AG20443 (cell line): ENCODE measurements at regions not wholly inside any gene's neighbourhood (a gene's known extent, or its start where the extent isn't known, plus 50 kb on each side); places are given as distances from the start of the nearest gene placed in this dataset.

Experiments
- DNase-seq: peaks from one replicate; pipeline ENCODE4 v3.0.0; 2012; ENCODE audit warnings: low spot score, mixed read lengths

DNA sequence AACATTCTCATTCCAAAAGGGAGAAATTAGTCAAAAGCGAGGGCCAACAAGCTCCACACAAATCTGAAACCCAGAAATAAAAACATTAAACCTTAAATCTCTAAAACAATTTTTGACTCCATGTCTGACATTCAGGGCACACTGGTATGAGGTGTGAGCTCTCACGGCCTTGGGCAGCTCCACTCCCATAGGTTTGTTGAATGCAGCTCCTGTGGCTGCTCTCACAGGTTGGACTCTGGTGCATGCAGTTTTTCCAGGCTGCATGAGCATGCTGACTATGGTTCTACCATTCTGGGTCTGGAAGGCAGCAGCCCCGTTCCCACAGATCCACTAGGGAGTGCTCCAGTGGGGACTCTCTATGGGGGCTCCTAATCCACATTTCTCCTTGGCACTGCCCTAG, 887.1 kb upstream of the GHITM start:
- no peak for DNase-seq

DNA sequence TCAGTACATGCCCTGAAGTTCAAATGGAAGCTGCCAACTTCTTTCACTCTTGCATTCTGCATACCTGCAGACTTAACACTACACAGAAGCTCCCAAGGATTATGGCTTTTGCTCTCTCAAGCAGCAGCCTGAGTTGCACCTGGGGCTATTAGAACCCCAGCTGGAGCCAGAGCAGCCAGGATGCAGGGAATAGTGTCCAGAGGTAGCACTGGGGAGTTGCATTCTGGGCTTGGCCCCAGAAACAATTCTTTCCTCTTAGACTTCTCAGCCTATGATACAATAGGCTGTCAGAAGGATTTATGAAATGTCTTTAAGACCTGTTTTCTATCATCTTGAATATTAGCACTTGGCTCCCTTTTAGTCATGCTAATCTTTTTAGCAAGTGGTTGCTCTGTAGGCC, 886.7 kb upstream of the GHITM start:
- DNase-seq = no peak

DNA sequence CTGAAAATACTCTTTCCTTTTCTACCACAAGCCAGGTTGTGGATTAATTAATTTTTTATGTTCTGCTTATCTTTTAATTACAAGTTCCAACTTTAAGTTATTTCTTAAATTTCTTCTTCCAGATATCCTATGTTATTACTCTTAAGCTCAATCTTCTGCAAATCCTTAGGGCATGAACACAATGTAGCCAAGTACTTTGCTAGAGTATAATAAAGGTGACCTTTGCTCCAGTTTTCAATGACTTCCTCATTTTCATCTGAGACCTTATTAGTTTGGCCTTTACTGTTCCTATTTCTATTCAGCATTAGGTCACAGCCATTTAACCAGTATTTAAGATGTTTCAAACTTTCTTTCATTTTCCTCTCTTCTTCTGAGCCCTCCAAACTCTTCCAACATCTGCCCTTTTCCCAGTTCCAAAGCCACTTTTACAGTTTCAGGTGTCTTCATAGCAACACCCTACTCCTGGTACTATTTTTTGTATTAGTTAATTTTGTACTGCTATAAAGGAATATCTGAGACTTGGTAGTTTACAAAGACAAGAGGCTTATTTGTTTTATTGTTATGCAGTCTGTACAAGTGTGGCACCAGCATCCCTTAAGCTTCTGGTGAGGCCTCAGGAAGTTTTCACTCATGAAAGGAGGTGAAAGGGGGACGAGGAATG, 886.2 kb upstream of the GHITM start:
- DNase-seq = no peak

DNA sequence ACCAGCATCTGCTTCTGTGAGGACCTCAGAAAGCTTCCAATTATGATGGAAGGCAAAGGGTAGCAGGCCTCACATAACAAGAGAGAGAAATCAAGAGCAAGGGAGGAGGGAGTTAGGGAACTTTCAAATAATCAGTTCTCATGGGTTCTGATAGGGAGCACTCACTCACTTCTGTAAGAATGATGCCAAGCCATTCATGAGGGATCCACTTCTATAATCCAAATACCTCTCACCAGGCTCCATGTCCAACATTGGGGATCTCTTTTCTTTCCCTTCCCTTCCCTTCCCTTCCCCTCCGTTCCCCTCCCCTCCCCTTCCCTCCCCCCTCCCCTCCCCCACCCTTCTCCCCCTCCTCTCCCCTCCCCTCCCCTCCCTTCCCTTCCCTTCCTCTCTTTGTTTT, 884.6 kb upstream of the GHITM start:
- no peak for DNase-seq

DNA sequence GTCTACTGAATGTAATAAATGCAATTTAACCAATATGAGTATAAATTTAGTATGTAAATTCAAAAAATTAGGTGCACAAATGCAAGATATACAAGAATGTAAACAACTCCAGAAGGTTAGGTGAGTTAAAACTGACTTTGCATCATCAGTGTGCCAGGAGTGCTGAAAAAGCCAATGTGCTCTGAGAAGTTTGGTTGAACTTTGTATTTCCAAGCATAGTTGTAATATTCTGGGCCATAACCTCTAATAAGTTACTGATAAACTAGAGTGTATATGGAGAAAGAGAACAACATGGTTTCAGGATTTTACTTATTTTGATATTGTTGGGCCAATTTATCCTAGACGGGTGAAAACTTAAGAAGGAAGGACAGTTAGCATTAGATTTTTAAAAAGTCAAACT, 876.9 kb upstream of the GHITM start:
- no peak for DNase-seq

DNA sequence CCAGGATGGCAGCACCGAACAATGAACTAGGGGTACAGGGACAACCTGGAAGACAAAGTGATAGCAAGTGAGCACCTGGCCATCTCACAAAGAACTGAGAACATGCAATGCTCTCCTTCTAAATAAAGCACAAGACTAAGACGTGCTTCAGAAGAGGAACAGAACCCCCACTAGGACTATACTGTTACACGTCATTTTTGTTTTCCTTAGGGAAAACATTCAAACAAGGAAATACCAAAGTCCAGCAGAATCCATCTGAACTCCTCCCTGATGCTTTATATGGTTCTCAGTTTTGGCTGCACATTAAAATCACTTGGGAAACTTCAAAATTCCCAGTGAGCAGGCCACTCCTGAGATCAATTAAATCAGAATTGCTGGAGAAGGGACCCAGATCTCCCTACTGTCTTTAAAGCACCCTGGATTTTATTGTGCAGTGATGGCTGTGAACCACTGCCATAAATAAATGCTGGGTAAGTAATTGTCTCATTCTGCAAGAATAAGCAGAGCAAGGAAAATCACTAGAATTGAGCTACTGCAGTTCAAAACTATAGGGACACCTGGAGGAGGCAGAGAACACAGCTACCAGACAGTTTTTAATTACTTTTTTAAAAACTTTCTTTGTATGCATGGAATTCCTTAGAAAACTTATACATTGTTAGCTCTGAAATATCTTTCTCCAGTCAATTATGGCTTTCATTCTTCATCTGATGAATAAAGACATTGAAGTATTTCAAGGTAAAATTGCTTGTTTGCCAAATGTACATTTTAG, 866.5 kb upstream of the GHITM start:
- no peak for DNase-seq

DNA sequence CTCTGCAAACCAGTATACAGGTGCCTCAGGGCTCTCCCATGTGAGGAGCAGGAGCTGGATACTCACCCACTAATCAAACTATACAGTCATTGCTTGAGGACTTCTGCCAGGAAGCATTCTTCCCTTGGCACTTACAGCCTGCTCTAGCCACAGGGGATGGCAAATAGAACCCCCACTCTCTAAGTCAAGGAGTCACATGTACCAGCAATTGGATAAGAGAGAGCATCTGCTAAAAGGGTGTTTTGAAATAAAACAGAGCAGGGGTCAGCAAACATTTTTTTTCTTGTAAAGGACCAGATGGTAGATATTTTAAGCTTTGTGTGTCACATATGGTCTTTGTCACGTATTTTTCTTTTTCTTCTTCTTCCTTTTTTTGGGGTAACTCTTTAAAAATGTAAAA, 865.2 kb upstream of the GHITM start:
- DNase-seq = no peak

DNA sequence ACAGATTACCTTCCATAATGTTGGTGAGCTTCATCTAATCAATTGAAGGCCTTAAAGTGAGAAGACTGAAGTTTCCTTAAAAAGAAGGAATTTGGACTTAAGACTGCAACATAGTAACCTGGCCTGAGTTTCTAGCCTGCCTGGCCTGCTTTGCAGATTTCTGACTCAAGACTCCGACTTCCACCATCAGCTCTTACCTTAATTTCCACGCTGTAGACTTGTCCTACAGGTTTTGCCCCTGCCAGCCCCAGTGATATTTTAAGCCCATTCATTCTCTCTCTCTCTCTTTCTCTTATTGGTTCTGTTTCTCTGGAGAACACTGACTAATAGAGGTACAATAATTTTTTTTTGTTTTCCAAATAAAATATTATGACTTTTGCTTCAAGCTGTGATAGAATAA, 862.3 kb upstream of the GHITM start:
- DNase-seq = no peak

DNA sequence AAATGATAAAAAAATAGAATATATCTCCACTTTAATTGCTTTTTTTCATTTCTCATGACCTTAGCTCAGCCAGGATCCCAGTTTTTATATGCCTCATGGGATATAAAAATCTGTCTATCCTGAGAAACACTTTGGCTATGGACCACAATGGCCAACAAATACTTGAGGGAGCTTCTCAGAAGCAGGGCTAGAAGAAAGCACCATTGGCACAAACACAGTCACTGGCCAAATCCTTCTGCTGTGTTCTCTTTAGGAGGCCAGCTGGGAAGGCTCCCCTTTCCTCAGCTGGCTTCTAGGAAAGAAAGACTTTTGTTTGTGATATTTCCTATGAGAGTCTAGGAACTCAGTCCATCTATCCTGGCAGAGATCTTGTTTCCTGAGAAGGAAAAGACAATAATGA, 856.2 kb upstream of the GHITM start:
- DNase-seq = no peak

DNA sequence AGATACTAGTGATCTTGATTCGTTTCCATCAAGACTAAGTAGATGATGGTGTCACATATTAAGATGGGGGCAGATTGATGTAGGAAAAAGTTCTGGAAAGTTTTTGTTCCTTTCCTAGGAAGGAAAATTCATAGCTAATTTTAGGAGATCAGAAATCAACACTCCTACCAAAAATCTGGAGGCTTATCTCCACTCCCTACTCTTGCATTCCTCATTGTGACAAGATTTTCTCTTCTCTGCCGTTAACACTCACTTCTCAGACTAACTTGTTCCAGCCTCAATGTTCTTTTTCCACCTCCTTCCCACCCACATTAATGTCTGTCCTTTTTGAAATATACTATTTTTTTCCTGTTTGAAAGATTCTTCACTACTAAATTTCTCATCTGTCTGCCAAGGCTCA, 851.9 kb upstream of the GHITM start:
- DNase-seq = no peak

DNA sequence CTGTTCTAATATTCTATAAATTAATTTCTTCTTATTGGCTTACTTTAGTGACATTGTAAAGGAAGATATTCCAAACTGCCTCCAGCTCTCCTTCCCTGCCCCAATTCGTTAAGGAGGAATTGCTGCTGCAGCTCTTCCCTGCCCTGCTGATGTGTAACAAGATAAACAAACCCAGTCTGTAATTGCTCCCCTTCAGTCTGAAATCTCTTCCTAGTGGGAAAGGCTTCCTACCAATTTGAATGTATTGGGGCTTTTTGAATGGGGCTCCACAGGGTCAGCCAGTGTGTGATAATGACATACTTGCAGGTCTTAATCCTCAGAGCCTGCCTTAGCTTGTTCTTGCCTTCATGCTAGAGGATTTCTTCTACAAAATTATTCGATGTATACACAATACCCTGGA, 849.9 kb upstream of the GHITM start:
- no peak for DNase-seq

DNA sequence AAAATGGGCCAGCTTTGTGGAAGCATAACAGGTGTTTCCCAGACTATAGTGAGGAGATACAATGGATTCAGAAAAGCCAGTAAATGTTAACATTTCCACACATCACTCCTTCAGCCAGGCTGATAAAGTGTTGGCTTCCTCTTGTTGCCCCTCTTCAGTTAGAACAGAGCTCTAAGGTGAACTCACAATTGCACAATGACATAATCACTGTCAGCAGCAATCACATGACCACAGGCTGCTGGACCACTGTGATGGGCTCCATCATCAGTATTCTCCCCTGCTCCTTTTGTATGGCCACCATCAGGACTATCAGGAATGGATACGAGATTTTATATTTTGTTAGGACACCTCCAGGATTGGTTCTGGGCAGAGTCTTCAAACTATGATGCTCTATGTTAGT, 849.4 kb upstream of the GHITM start:
- DNase-seq = no peak

DNA sequence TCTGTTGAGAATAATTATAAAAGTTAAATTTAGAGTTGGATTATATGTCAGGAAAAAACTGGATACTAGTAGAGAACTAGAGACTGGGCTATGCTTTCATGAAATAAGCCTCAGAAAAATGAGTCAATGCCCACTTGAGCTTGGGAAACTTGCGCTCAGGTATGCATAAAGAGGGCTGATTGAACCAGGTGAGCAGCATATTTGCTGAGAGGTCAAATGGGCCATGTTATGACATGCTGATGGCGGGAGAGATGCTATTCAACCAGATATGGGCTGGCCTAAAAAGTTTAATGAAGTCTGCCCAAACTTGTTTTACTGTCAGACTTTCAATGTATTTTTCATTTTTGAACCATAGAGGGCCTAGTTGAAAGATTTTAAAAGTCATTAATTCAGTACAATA, 837.6 kb upstream of the GHITM start:
- DNase-seq = no peak

DNA sequence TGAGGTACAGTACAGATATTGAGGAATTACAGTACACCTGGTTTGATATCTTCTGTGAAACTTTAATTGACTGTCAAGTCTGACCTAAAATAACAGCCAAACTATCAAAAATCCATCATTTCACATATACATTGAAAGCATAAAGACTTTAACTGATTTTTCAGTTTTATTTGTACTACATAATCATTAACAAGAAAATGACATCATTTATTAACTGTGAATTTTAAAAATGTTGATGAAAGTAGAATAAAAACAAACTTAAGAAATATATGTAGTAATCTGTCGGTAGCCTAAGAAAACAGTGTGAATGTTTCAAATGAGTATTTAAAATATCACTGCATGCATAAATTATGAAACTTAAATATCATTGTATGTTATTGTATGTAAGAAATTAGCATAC, 836.7 kb upstream of the GHITM start:
- no peak for DNase-seq

DNA sequence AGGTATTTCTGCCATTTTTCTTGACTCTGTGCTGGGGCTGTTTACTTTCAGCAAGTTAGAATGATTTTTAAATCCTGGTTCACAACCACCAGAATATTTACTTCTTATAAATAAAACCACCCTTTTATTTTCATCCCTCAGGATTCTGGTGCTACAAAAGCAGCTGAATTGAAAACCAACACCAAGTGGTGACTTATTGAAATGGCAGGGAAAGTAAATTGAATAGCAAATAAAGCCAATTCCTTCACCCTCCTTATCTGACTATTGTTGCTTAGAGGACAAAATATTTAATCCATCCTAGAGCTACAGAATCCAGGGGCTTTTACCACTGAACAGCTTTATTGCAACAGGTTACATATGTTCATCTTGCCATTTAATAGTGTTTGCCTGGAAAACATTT, 828.6 kb upstream of the GHITM start:
- DNase-seq = no peak

DNA sequence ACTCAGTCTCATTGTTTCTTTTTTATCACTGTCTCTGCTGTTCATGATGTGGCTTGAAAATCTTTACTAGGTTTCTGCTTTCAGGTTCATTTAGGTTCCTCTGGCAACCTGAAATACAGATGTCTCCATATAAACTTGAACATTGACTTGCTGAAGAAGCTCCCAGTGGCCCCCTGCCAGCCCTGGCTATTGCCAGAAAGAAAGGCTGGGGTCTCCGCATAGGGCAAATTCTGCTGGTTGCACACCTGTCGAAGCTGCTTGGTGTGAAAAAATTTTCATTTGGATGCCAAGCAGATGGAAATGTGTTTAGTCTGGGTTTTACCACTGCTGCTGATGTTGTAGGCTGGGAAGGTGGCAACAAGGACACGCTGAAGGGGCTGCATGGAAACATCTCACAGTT, 826.7 kb upstream of the GHITM start:
- DNase-seq = no peak

DNA sequence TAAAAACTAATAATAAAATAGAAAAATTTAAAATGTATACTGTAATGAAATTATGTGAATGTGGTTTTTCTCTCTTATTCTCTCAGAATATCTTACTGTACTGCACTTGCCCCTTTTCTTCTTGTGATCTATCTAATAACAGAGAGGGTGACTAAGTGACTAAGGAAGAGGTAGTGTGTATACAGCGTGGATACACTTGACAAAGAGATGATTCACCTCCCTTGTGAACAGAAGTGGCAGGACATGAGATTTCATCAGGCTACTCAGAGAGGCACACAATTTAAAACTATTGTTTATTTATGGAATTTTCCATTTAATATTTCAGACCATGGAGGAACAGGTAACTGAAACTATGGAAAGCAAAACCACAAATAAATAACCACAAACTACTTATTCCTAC, 806.6 kb upstream of the GHITM start:
- no peak for DNase-seq

DNA sequence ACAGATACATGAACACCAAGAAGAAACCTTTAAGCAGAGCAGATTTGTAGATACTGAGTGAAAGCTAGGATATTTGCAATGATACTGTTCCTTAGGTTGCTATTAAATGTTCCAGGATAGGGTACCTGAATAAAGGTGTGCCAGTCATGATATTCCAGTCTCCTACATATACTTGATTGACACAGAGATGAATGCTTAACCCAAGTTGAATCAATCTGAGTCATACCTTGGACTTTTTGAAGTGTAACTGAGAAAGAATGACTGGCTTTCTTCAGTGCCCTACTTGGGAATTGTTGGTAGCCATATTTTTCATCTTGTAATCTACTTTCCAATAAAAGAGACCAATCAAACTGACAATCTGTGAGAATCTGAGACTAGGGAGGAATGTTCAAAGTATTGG, 805.7 kb upstream of the GHITM start:
- DNase-seq = no peak

DNA sequence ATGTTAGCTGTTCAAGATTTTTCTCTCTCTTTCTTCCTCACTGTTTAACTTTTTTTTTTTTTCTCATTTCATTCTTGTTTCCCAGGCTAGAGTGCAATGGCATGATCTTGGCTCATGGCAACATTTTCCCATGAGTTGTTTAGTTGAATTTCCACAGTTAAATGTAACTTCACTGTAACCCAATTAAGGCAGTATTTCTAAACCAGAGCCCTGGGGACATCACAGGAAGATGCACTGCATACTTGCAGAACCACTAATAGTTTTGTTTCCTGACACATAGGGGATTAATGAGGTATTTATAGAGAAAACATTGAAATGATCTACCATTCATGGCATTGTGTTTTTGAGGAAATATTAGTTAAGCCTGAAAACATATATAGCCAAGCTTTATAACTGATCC, 795.6 kb upstream of the GHITM start:
- DNase-seq = no peak

DNA sequence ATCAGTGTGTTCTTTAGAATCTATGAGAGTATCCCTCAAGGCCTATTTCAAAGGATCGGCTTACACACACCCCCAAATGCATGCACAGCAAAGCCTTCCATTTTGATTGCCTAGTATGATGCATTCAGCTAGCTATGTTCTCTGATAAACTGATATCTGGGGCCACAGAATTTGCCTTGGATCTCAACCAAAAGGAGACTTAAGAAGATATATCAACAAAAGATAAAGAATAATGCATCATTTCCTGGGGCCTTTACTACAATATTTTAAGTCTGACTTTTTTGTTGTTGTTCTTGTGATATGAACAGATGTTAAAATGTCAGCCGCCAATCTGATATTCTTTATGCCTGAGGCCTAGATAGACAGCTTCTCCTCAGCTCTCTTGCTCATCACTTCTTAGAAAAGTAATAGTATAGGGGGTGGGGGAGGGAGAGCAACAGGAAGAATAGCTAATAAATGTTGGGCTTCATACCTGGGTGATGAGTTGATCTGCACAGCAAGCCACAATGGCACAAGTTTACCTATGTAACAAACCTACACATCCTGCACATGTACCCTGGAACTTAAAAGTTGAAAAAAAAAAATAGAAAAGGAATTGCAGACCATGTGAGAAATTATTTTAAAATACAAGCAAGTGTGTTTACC, 792.9 kb upstream of the GHITM start:
- DNase-seq = no peak

DNA sequence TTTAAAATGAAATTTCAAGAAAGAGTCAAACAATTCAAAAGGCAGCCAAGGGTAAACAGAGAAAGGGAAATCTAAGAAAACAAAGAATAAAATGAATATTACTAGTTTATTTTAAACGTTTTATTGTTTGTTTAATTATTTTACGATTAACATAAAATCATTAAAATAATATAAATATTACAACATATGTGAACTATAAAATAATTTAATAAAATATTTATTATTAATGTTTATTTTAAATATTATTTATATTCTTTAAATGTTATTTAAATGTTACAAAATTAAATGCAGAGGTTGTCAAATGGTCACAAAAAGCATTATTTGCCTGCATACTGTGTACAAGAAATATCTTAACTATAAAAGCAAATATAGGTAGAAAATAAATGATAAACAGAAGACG, 786.7 kb upstream of the GHITM start:
- no peak for DNase-seq

DNA sequence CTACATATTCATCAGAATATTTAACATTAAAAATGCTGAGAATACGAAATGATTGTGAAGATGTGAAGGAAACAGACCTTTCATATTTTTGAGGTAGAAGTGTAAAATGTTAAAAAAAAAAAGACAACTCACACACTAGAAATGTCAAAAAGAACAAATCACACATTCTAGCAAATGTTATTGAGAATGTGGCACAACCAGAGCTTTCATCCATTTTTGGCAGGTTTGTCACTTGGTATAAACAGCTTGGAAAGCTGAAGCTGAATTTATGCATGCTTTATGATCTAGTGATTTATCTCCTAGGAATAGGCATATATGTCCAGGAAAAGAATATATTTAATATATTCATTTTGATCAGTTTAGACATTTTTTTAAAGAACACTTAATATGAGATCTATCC, 784.9 kb upstream of the GHITM start:
- DNase-seq = no peak

DNA sequence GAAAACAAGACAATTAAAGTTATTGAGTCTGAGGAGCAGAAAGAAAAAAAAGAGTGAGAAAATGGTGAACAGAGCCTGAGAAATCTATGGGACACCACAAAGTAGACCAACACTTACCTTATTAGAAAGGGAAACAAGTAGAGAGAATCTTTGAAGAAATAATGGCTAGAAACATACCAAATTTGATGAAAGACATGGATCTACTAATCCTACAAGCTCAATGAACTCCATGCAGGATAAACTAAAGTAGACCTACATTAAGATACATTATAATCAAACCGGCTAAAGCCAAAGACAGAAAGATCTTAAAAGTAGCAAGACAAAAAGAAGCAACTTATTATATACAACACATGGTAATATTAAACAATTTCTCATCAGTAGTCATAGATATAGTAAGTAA, 782.3 kb upstream of the GHITM start:
- no peak for DNase-seq

DNA sequence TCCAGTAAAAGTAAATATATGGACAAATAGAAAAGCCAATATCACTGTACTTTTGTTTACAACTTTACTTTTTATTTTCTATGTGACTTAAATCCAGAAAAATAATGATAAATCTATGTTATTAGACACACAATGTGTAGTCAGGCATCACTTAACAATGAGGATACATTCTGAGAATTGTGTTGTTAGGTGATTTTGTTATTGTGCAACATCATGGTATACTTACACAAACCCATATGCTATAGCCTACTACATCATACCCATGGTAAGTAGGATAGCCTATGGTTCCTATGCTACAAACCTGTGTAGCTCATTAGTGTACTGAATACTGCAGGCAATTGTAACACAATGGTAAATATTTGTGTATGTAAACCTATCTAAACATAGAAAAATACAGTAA, 781.7 kb upstream of the GHITM start:
- no peak for DNase-seq
